WTC11 (cell line): ENCODE measurements at regions not wholly inside any gene's neighbourhood (a gene's known extent, or its start where the extent isn't known, plus 50 kb on each side); places are given as distances from the start of the nearest gene placed in this dataset.
A peak's percentile ranks its signal among the peaks of the same experiment; 100 is the strongest.

ENCODE experiments used
- ATAC-seq: fragments of 200-7000 bp; cut with Tn5 transposase; 2 replicates; pipeline ENCODE4 v1.10.0; 2021; ENCODE audit warnings: mild to moderate bottlenecking, moderate library complexity
- CTCF ChIA-PET: fragments of 300-600 bp; sonication (Branson Sonifier 250); formaldehyde crosslinking; loops from one replicate; lab custom pipeline; 2021; ENCODE audit warnings: antibody characterized with exemption; lab: Charles Lee
- POLR2A ChIA-PET: fragments of 350-600 bp; sonication (Branson Sonifier 250); formaldehyde crosslinking; loops from one replicate; lab custom pipeline; 2021; ENCODE audit warnings: antibody characterized with exemption; lab: Charles Lee
- DNase-seq: peaks from one replicate; pipeline ENCODE4 v3.0.0; 2021; ENCODE audit warnings: low spot score
- H3K27ac Mint-ChIP-seq: 2 replicates; pipeline ENCODE4 v1.8.0; 2021; ENCODE audit warnings: mixed read lengths
- H3K27me3 Mint-ChIP-seq: 2 replicates; pipeline ENCODE4 v1.8.0; 2021; ENCODE audit warnings: low read depth, mild to moderate bottlenecking, moderate library complexity, mixed read lengths
- H3K36me3 Mint-ChIP-seq: 2 replicates; pipeline ENCODE4 v1.8.0; 2021; ENCODE audit warnings: mixed read lengths
- H3K4me1 Mint-ChIP-seq: 2 replicates; pipeline ENCODE4 v1.8.0; 2022; ENCODE audit warnings: mixed read lengths
- H3K4me3 Mint-ChIP-seq: 2 replicates; pipeline ENCODE4 v1.8.0; 2021; ENCODE audit warnings: mild to moderate bottlenecking, moderate library complexity, mixed read lengths
- H3K9me3 Mint-ChIP-seq: 2 replicates; pipeline ENCODE4 v1.8.0; 2021; ENCODE audit warnings: mixed read lengths
- GTF2I ChIP-seq: fragments of 250-450 bp; sonication (Bioruptor Pico); conservative IDR thresholded peaks from 2 replicates; pipeline ENCODE4 v1.4.0; 2021; ENCODE audit warnings: mild to moderate bottlenecking
- IRF2 ChIP-seq: sonication (generic); formaldehyde crosslinking; IDR thresholded peaks from 2 replicates; pipeline ENCODE4 v1.8.0; 2022; ENCODE audit warnings: low read depth, missing genetic modification reagents, borderline replicate concordance
- KAT7 ChIP-seq: sonication (generic); formaldehyde crosslinking; IDR thresholded peaks from 2 replicates; pipeline ENCODE4 v1.8.1; 2023; ENCODE audit warnings: missing genetic modification reagents, mild to moderate bottlenecking, borderline replicate concordance
- NR2C2 ChIP-seq: sonication (generic); formaldehyde crosslinking; IDR thresholded peaks from 2 replicates; pipeline ENCODE4 v1.8.0; 2022; ENCODE audit warnings: mild to moderate bottlenecking, missing genetic modification reagents
- NR3C1 ChIP-seq: sonication (generic); formaldehyde crosslinking; conservative IDR thresholded peaks from 2 replicates; pipeline ENCODE4 v1.8.1; 2023; ENCODE audit warnings: low read depth, mild to moderate bottlenecking, missing genetic modification reagents
- RORB ChIP-seq: fragments of 250-450 bp; sonication (Bioruptor Pico); IDR thresholded peaks from 2 replicates; pipeline ENCODE4 v1.9.0; 2021; ENCODE audit warnings: mild to moderate bottlenecking
- ZBTB21 ChIP-seq: sonication (generic); formaldehyde crosslinking; IDR thresholded peaks from 2 replicates; pipeline ENCODE4 v1.8.1; 2023; ENCODE audit warnings: mild to moderate bottlenecking, missing genetic modification reagents, borderline replicate concordance
- ZNF121 ChIP-seq: sonication (generic); formaldehyde crosslinking; IDR thresholded peaks from 2 replicates; pipeline ENCODE4 v1.8.0; 2023; ENCODE audit warnings: missing genetic modification reagents
- TF ChIP-seq, protein P1 (sequence below): sonication (generic); formaldehyde crosslinking; IDR thresholded peaks from 2 replicates; pipeline ENCODE4 v1.8.0; 2023; ENCODE audit warnings: missing genetic modification reagents
- TF ChIP-seq, protein P2 (sequence below): sonication (generic); formaldehyde crosslinking; IDR thresholded peaks from 2 replicates; pipeline ENCODE4 v1.8.1; 2023; ENCODE audit warnings: mild to moderate bottlenecking, missing genetic modification reagents
- TF ChIP-seq, protein P3 (sequence below): sonication (generic); formaldehyde crosslinking; IDR thresholded peaks from 2 replicates; pipeline ENCODE4 v1.8.1; 2023; ENCODE audit warnings: mild to moderate bottlenecking, missing genetic modification reagents
- TF ChIP-seq, protein P4 (sequence below): fragments of 200-600 bp; IDR thresholded peaks from 2 replicates; pipeline ENCODE4 v1.8.0; 2022; ENCODE audit warnings: antibody characterized with exemption
- TF ChIP-seq, protein P5 (sequence below): sonication (generic); formaldehyde crosslinking; IDR thresholded peaks from 2 replicates; pipeline ENCODE4 v1.8.0; 2022; ENCODE audit warnings: mild to moderate bottlenecking, missing genetic modification reagents
- TF ChIP-seq, protein P6 (sequence below): fragments of 250-450 bp; sonication (Bioruptor Pico); IDR thresholded peaks from 2 replicates; pipeline ENCODE4 v1.9.0; 2021; ENCODE audit warnings: mild to moderate bottlenecking
- TF ChIP-seq, protein P7 (sequence below): fragments of 250-450 bp; sonication (Bioruptor Pico); IDR thresholded peaks from 2 replicates; pipeline ENCODE4 v1.9.0; 2021; ENCODE audit warnings: mild to moderate bottlenecking, borderline replicate concordance
- TF ChIP-seq, protein P8 (sequence below): sonication (generic); formaldehyde crosslinking; IDR thresholded peaks from 2 replicates; pipeline ENCODE4 v1.8.0; 2023; ENCODE audit warnings: mild to moderate bottlenecking, missing genetic modification reagents

DNA sequence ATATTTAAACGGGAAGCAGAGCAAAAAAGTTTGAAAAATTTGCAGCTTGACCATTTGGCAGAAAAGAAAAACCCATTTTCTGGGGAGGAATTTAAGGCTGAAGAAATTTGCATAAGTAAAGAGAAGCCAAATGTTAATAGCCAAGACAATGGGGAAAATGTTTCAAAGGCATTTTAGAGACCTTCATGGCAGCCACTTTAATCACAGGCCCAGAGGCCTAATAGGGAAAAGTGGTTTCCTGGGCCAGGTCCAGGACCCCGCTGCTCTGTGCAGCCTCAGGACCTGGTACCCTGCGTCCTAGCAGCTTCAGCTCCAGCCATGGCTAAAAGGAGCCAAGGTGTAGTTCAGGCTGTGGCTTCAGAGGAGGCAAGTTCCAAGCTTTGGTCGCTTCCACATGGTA lies 507.3 kb downstream of the SLCO4C1 start:
- no peak overlapping the region for H3K4me3 Mint-ChIP-seq
- peak; percentile 77 for ATAC-seq
- CTCF ChIA-PET: no interaction called here
- H3K27me3 Mint-ChIP-seq: peaks cover 80% of the 10 kb centered on the region
- no peak overlapping the region for H3K27ac Mint-ChIP-seq
- no peaks in the 10 kb centered on the region for H3K36me3 Mint-ChIP-seq
- peaks cover 13% of the 10 kb centered on the region for H3K4me1 Mint-ChIP-seq
- POLR2A ChIA-PET: interaction anchor here (0.6 kb wide), 1 partner anchor 43 kb away, joined by 6 read pairs; no protein-coding TSS in a partner anchor
- DNase-seq: no peak
- H3K9me3 Mint-ChIP-seq: no peaks in the 10 kb centered on the region
- TF ChIP-seq, protein P1, sequence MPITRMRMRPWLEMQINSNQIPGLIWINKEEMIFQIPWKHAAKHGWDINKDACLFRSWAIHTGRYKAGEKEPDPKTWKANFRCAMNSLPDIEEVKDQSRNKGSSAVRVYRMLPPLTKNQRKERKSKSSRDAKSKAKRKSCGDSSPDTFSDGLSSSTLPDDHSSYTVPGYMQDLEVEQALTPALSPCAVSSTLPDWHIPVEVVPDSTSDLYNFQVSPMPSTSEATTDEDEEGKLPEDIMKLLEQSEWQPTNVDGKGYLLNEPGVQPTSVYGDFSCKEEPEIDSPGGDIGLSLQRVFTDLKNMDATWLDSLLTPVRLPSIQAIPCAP (CRISPR knock-in tag): no peak
- TF ChIP-seq NR2C2: no peak

DNA sequence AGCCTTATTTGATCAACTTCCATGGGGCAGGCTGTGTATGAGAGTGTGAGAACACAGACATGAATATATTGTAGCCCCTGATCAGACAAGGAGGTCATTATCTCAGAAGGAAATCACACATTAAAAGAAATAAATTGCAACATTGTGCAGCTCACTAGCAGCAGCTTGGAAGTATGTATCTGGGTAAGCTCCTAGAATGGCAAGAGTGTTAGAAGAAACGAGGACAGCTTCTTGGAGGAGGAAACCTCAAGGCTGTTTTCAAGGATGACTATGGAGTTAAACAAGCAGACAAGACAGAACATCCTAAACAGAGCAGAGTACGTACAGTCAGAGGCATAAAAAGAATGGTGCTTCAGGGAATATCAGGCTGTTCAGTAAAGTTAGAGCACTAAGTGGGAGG lies 511.0 kb downstream of the SLCO4C1 start:
- no peak for DNase-seq
- peaks cover 74% of the 10 kb centered on the region for H3K27me3 Mint-ChIP-seq
- no peak overlapping the region for H3K27ac Mint-ChIP-seq
- POLR2A ChIA-PET: no interaction called here
- no peaks in the 10 kb centered on the region for H3K36me3 Mint-ChIP-seq
- no peak overlapping the region for H3K4me3 Mint-ChIP-seq
- TF ChIP-seq, protein P2, sequence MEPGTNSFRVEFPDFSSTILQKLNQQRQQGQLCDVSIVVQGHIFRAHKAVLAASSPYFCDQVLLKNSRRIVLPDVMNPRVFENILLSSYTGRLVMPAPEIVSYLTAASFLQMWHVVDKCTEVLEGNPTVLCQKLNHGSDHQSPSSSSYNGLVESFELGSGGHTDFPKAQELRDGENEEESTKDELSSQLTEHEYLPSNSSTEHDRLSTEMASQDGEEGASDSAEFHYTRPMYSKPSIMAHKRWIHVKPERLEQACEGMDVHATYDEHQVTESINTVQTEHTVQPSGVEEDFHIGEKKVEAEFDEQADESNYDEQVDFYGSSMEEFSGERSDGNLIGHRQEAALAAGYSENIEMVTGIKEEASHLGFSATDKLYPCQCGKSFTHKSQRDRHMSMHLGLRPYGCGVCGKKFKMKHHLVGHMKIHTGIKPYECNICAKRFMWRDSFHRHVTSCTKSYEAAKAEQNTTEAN (CRISPR knock-in tag): no peak
- TF ChIP-seq NR2C2 (no peak), RORB (CRISPR knock-in tag) (no peak), ZBTB21 (CRISPR knock-in tag) (no peak), NR3C1 (no peak), KAT7 (CRISPR knock-in tag) (no peak), IRF2 (CRISPR knock-in tag) (no peak), GTF2I (no peak), ZNF121 (CRISPR knock-in tag) (no peak)
- TF ChIP-seq, protein P3, sequence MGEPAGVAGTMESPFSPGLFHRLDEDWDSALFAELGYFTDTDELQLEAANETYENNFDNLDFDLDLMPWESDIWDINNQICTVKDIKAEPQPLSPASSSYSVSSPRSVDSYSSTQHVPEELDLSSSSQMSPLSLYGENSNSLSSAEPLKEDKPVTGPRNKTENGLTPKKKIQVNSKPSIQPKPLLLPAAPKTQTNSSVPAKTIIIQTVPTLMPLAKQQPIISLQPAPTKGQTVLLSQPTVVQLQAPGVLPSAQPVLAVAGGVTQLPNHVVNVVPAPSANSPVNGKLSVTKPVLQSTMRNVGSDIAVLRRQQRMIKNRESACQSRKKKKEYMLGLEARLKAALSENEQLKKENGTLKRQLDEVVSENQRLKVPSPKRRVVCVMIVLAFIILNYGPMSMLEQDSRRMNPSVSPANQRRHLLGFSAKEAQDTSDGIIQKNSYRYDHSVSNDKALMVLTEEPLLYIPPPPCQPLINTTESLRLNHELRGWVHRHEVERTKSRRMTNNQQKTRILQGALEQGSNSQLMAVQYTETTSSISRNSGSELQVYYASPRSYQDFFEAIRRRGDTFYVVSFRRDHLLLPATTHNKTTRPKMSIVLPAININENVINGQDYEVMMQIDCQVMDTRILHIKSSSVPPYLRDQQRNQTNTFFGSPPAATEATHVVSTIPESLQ: no peak
- TF ChIP-seq, protein P4, sequence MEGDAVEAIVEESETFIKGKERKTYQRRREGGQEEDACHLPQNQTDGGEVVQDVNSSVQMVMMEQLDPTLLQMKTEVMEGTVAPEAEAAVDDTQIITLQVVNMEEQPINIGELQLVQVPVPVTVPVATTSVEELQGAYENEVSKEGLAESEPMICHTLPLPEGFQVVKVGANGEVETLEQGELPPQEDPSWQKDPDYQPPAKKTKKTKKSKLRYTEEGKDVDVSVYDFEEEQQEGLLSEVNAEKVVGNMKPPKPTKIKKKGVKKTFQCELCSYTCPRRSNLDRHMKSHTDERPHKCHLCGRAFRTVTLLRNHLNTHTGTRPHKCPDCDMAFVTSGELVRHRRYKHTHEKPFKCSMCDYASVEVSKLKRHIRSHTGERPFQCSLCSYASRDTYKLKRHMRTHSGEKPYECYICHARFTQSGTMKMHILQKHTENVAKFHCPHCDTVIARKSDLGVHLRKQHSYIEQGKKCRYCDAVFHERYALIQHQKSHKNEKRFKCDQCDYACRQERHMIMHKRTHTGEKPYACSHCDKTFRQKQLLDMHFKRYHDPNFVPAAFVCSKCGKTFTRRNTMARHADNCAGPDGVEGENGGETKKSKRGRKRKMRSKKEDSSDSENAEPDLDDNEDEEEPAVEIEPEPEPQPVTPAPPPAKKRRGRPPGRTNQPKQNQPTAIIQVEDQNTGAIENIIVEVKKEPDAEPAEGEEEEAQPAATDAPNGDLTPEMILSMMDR: no peak
- TF ChIP-seq, protein P5, sequence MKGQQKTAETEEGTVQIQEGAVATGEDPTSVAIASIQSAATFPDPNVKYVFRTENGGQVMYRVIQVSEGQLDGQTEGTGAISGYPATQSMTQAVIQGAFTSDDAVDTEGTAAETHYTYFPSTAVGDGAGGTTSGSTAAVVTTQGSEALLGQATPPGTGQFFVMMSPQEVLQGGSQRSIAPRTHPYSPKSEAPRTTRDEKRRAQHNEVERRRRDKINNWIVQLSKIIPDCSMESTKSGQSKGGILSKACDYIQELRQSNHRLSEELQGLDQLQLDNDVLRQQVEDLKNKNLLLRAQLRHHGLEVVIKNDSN (CRISPR knock-in tag): no peak
- TF ChIP-seq, protein P6, sequence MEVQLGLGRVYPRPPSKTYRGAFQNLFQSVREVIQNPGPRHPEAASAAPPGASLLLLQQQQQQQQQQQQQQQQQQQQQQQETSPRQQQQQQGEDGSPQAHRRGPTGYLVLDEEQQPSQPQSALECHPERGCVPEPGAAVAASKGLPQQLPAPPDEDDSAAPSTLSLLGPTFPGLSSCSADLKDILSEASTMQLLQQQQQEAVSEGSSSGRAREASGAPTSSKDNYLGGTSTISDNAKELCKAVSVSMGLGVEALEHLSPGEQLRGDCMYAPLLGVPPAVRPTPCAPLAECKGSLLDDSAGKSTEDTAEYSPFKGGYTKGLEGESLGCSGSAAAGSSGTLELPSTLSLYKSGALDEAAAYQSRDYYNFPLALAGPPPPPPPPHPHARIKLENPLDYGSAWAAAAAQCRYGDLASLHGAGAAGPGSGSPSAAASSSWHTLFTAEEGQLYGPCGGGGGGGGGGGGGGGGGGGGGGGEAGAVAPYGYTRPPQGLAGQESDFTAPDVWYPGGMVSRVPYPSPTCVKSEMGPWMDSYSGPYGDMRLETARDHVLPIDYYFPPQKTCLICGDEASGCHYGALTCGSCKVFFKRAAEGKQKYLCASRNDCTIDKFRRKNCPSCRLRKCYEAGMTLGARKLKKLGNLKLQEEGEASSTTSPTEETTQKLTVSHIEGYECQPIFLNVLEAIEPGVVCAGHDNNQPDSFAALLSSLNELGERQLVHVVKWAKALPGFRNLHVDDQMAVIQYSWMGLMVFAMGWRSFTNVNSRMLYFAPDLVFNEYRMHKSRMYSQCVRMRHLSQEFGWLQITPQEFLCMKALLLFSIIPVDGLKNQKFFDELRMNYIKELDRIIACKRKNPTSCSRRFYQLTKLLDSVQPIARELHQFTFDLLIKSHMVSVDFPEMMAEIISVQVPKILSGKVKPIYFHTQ (CRISPR knock-in tag): no peak
- TF ChIP-seq, protein P7, sequence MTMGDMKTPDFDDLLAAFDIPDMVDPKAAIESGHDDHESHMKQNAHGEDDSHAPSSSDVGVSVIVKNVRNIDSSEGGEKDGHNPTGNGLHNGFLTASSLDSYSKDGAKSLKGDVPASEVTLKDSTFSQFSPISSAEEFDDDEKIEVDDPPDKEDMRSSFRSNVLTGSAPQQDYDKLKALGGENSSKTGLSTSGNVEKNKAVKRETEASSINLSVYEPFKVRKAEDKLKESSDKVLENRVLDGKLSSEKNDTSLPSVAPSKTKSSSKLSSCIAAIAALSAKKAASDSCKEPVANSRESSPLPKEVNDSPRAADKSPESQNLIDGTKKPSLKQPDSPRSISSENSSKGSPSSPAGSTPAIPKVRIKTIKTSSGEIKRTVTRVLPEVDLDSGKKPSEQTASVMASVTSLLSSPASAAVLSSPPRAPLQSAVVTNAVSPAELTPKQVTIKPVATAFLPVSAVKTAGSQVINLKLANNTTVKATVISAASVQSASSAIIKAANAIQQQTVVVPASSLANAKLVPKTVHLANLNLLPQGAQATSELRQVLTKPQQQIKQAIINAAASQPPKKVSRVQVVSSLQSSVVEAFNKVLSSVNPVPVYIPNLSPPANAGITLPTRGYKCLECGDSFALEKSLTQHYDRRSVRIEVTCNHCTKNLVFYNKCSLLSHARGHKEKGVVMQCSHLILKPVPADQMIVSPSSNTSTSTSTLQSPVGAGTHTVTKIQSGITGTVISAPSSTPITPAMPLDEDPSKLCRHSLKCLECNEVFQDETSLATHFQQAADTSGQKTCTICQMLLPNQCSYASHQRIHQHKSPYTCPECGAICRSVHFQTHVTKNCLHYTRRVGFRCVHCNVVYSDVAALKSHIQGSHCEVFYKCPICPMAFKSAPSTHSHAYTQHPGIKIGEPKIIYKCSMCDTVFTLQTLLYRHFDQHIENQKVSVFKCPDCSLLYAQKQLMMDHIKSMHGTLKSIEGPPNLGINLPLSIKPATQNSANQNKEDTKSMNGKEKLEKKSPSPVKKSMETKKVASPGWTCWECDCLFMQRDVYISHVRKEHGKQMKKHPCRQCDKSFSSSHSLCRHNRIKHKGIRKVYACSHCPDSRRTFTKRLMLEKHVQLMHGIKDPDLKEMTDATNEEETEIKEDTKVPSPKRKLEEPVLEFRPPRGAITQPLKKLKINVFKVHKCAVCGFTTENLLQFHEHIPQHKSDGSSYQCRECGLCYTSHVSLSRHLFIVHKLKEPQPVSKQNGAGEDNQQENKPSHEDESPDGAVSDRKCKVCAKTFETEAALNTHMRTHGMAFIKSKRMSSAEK (CRISPR knock-in tag): no peak
- TF ChIP-seq, protein P8, sequence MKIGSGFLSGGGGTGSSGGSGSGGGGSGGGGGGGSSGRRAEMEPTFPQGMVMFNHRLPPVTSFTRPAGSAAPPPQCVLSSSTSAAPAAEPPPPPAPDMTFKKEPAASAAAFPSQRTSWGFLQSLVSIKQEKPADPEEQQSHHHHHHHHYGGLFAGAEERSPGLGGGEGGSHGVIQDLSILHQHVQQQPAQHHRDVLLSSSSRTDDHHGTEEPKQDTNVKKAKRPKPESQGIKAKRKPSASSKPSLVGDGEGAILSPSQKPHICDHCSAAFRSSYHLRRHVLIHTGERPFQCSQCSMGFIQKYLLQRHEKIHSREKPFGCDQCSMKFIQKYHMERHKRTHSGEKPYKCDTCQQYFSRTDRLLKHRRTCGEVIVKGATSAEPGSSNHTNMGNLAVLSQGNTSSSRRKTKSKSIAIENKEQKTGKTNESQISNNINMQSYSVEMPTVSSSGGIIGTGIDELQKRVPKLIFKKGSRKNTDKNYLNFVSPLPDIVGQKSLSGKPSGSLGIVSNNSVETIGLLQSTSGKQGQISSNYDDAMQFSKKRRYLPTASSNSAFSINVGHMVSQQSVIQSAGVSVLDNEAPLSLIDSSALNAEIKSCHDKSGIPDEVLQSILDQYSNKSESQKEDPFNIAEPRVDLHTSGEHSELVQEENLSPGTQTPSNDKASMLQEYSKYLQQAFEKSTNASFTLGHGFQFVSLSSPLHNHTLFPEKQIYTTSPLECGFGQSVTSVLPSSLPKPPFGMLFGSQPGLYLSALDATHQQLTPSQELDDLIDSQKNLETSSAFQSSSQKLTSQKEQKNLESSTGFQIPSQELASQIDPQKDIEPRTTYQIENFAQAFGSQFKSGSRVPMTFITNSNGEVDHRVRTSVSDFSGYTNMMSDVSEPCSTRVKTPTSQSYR (CRISPR knock-in tag): no peak
- TF ChIP-seq, all 79 proteins: peak for 0
- ATAC-seq: no peak
- CTCF ChIA-PET: no interaction called here
- Mint-ChIP-seq H3K9me3 (no peaks in the 10 kb centered on the region), H3K4me1 (peaks cover 20% of the 10 kb centered on the region)
